K562 (cell line): ENCODE measurements at regions not wholly inside any gene's neighbourhood (a gene's known extent, or its start where the extent isn't known, plus 50 kb on each side); places are given as distances from the start of the nearest gene placed in this dataset.
A peak's percentile ranks its signal among the peaks of the same experiment; 100 is the strongest.

Experiments
- ATAC-seq: fragments of 200-7000 bp; cut with Tn5 transposase; 3 replicates; pipeline ENCODE4 v1.9.1; 2020; ENCODE audit warnings: moderate library complexity
- BruUV-seq: library from RNA; stranded (reverse); fragments of 400-500 nt; replicated peaks from 2 replicates; lab custom pipeline; 2021; lab: Mats Ljungman, UMichigan
- CTCF ChIA-PET: fragments of 300-600 bp; formaldehyde crosslinking; extraction: SDS; loops from one replicate; lab custom pipeline; 2021; ENCODE audit warnings: low intra/inter-chr PET ratio; lab: Yijun Ruan, JAX
- POLR2A ChIA-PET: fragments of 300-600, 350-650 bp; sonication (Branson Sonifier 250); formaldehyde crosslinking; extraction: SDS; loops from one replicate; lab custom pipeline; 2021; ENCODE audit warnings: antibody characterized with exemption, inconsistent platforms; lab: Yijun Ruan, JAX
- DNase-seq, 4 experiments: peaks; one replicate each; pipeline versions ENCODE4 v3.0.0 to v3.0.0-alpha.2; 2011 to 2018; ENCODE audit warnings: low spot score in 3 of 4, mixed read lengths in 3 of 4; ENCODE audit errors: extremely low read depth in 1 of 4
- FAIRE-seq: peaks from 2 replicates; lab custom pipeline; 2011; peaks lifted over from hg19 to GRCh38; lab: Jason Lieb, UNC
- H2AFZ ChIP-seq: 2 replicates; pipeline ENCODE4 v1.6.0; 2011; ENCODE audit warnings: low read depth, low read length, control low read depth, inconsistent platforms
- H3K27ac ChIP-seq: fragments of 200-600 bp; 3 replicates; pipeline ENCODE4 v1.8.0; 2011; ENCODE audit warnings: low read depth, mild to moderate bottlenecking, control low read depth, inconsistent platforms, low read length, moderate library complexity, mixed read lengths; ENCODE audit errors: extremely low read depth
- H3K27me3 ChIP-seq, 2 experiments: fragments of 300-600 bp in 1 of 2; 2 replicates in 1 of 2; 3 replicates in 1 of 2; pipeline versions ENCODE4 v1.6.0 to v1.8.0; 2011; ENCODE audit warnings: inconsistent platforms in 2 of 2, low read length in 2 of 2, mild to moderate bottlenecking in 1 of 2, mixed read lengths in 1 of 2, moderate library complexity in 1 of 2; ENCODE audit not compliant: control insufficient read depth in 2 of 2, insufficient read depth in 2 of 2
- H3K36me3 ChIP-seq: fragments of 300-600 bp; 3 replicates; pipeline ENCODE4 v1.8.0; 2011; ENCODE audit warnings: mild to moderate bottlenecking, low read length, inconsistent platforms; ENCODE audit not compliant: control insufficient read depth, insufficient read depth
- H3K4me1 ChIP-seq, 2 experiments: fragments of 200-600 bp in 1 of 2; replicated peaks in 1 of 2; 2 replicates in 1 of 2; 3 replicates in 1 of 2; pipeline versions ENCODE4 v1.5.1 to v1.8.0; 2011; ENCODE audit warnings: inconsistent platforms in 2 of 2, low read length in 2 of 2, mild to moderate bottlenecking in 1 of 2, mixed read lengths in 1 of 2, moderate library complexity in 1 of 2; ENCODE audit not compliant: control insufficient read depth in 2 of 2, insufficient read depth in 2 of 2
- H3K4me2 ChIP-seq: 2 replicates; pipeline ENCODE4 v1.6.1; 2011; ENCODE audit warnings: low read length, control low read depth, inconsistent platforms, mixed read lengths; ENCODE audit not compliant: insufficient read depth
- H3K4me3 ChIP-seq: fragments of 200-600 bp; sonication (generic), shearing (Covaris generic); 2 replicates; pipeline ENCODE4 v1.5.1; 2016; ENCODE audit warnings: control low read depth, inconsistent platforms
- H3K79me2 ChIP-seq: fragments of 200-600 bp; 3 replicates; pipeline ENCODE4 v1.8.0; 2011; ENCODE audit warnings: low read length, inconsistent platforms; ENCODE audit not compliant: control insufficient read depth, insufficient read depth
- H3K9ac ChIP-seq, 2 experiments: 2 replicates each; pipeline versions ENCODE4 v1.6.0 to v1.6.1; 2011; ENCODE audit warnings: low read depth in 2 of 2, low read length in 2 of 2, control low read depth in 1 of 2, inconsistent platforms in 1 of 2, mild to moderate bottlenecking in 1 of 2, mixed read lengths in 1 of 2; ENCODE audit not compliant: insufficient read depth in 1 of 2
- H3K9me1 ChIP-seq: one replicate; pipeline ENCODE4 v1.6.0; 2011; ENCODE audit warnings: inconsistent platforms, mild to moderate bottlenecking, low read length, moderate library complexity; ENCODE audit not compliant: control insufficient read depth, insufficient read depth
- H3K9me3 ChIP-seq: replicated peaks from 2 replicates; pipeline ENCODE4 v1.5.1; 2011; ENCODE audit warnings: low read depth, low read length, inconsistent platforms; ENCODE audit not compliant: control insufficient read depth, insufficient read depth
- H4K20me1 ChIP-seq: replicated peaks from 2 replicates; pipeline ENCODE4 v1.6.1; 2011; ENCODE audit warnings: low read length, inconsistent platforms, mixed read lengths; ENCODE audit not compliant: control insufficient read depth, insufficient read depth
- UBTF ChIP-seq, 2 experiments: IDR thresholded peaks; 2 replicates each; pipeline ENCODE4 v1.6.1; 2012; ENCODE audit warnings: improper control_type of control experiment in 2 of 2, low read depth in 2 of 2, low read length in 2 of 2, borderline replicate concordance in 1 of 2
- ZNF511 ChIP-seq: sonication (generic); formaldehyde crosslinking; IDR thresholded peaks from 2 replicates; pipeline ENCODE4 v1.8.0; 2022; ENCODE audit warnings: mild to moderate bottlenecking, missing genetic modification reagents
- WGBS: fragments of 100-300 bp; shearing (Covaris generic); methylation state at CpG from one replicate; pipeline ENCODE4 v1.1.6; 2016; ENCODE audit warnings: low coverage, mixed read lengths; ENCODE audit not compliant: insufficient coverage; ENCODE audit errors: missing lambda C conversion rate; 5-methylcytosine and 5-hydroxymethylcytosine counted together
- in situ Hi-C: fragments of 300-500 bp; cut with MboI; formaldehyde crosslinking; loops from 4 replicates; pipeline ENCODE4 v1.15.0; 2018; ENCODE audit warnings: inconsistent platforms, mixed read lengths
- intact Hi-C: fragments of 100-400 bp; cut with micrococcal nuclease; formaldehyde crosslinking; loops from 2 replicates; pipeline ENCODE4 v1.14.2; 2022

DNA sequence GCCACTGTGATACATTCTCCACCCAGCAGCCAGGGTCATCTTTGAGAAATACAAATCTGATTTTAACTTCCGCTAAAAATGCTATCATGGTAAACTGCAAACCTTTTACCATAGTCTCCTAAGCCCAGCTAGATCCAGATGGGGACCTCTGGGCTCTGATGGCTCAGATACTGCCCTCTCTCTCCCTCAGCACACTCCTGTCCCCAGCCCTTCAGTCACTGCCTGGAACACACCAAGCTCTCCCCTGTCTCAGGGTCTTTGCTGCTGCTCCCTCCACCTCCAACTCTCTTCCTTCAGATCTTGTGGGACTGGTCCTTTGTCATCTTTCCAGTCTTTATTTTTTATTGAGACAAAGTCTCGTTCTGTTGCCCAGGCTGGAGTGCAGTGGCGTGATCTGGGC is 65.1 kb downstream of the SPRY4 start:
- no peak for FAIRE-seq
- intact Hi-C loops (no loop called here), in situ Hi-C loops (no loop called here)
- H3K27ac ChIP-seq, result no peak overlapping the region
- no peak overlapping the region for H2AFZ ChIP-seq
- no TSS peak for BruUV-seq
- no peaks in the 10 kb centered on the region for H3K79me2 ChIP-seq
- 13% methylated on average over 3 of the region's 3 CpGs for WGBS
- H3K9me3 ChIP-seq, result no peaks in the 10 kb centered on the region; the same call in 1 of the 2 replicates
- H3K36me3 ChIP-seq, result no peaks in the 10 kb centered on the region
- peak; percentile 62 for ATAC-seq
- no peak overlapping the region for H3K9ac ChIP-seq
- no peak overlapping the region for H3K4me2 ChIP-seq
- DNase-seq, result no peak
- peaks cover 0 to 7% of the 10 kb centered on the region in 2 experiments; a peak in 2 of 5 replicates for H3K27me3 ChIP-seq
- H3K9me1 ChIP-seq, result no peaks in the 10 kb centered on the region
- no peak overlapping the region for H3K4me3 ChIP-seq
- no peaks in the 10 kb centered on the region; a peak in 1 of 5 replicates for H3K4me1 ChIP-seq
- ChIA-PET CTCF (no interaction called here), POLR2A (interaction anchor here (1.0 to 1.5 kb wide), 6 partner anchors 8 to 68 kb away, joined by 3 to 5 read pairs (median 4); no protein-coding TSS in a partner anchor)
- TF ChIP-seq UBTF (IDR thresholded peaks at IDR 0.05; ENCODE audit: borderline replicate concordance in 1 of 2, low read depth in 2 of 2, low read length in 2 of 2), result peak in 1 of 2 experiments; percentile 48; a peak in 1 of 4 replicates
- no peak for TF ChIP-seq ZNF511
- no peaks in the 10 kb centered on the region; the same call in 1 of the 2 replicates for H4K20me1 ChIP-seq
